GM20000 (cell line): ENCODE measurements at regions not wholly inside any gene's neighbourhood (a gene's known extent, or its start where the extent isn't known, plus 50 kb on each side); places are given as distances from the start of the nearest gene placed in this dataset.

ENCODE experiments used
- DNase-seq: peaks from one replicate; pipeline ENCODE4 v3.0.0; 2012; ENCODE audit warnings: low spot score
- CTCF ChIP-seq: IDR thresholded peaks from 2 replicates; pipeline ENCODE4 v1.5.1; 2012; ENCODE audit warnings: mild to moderate bottlenecking, control low read depth; ENCODE audit errors: extremely low read depth, missing control alignments

- TF ChIP-seq CTCF = no peak
- DNase-seq = no peak
Observed at GRCh38 chr6:148265054-148265453, 77.6 kb upstream of the SASH1 start.

DNA sequence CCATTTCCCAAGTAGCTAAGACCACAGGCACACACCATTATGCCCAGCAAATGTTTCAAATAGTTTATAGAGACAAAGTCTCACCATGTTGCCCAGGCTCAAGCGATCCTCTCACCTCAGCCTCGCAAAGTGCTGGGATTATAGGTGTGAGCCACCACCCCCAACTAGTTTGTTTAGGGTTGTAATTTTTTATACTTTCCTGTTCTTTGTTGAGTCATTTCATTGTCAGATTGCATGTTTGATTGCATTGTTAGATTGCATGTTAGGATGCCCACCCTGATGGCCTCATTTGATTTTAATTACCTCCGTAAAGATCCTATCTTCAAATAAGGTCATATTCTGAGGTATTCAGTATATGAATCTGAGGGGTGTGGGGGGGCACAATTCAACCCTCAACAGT lies 73.3 kb upstream of the SASH1 start:
- DNase-seq = no peak
- TF ChIP-seq CTCF = no peak

- DNase-seq = no peak
- TF ChIP-seq CTCF = no peak
Observed at GRCh38 chr6:148271711-148272439, 70.8 kb upstream of the SASH1 start.

GRCh38 chr6:148272597-148272996 lies 70.0 kb upstream of the SASH1 start:
- DNase-seq = no peak
- TF ChIP-seq CTCF = no peak

- DNase-seq = no peak
- no peak for TF ChIP-seq CTCF
Observed at GRCh38 chr6:148273962-148274752, 68.5 kb upstream of the SASH1 start.

- TF ChIP-seq CTCF = no peak
- no peak for DNase-seq
Observed at GRCh38 chr6:148274809-148275208, 67.8 kb upstream of the SASH1 start.

DNA sequence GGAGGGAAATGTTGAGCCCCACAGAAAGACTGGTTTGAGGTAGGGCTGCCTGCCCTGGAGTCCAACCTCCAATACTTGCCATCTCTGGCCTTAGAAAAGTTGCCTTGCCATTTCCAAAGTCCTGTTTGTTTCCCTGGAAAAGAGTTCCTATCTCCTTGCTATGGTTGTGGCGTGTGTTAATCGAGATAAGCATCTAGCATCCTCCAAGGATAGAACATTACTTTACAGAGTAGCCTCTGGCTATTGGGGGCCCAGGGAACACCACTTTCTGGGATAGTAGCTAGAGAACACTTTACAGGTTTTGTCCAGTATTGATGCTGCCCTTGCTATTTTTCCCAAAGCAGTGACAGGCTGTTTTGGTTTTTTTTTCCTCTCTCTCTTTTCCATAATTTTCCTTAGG lies 57.4 kb upstream of the SASH1 start:
- DNase-seq = no peak
- no peak for TF ChIP-seq CTCF
